K562 (cell line): ENCODE measurements at regions not wholly inside any gene's neighbourhood (a gene's known extent, or its start where the extent isn't known, plus 50 kb on each side); places are given as distances from the start of the nearest gene placed in this dataset.
A peak's percentile ranks its signal among the peaks of the same experiment; 100 is the strongest.

Source experiments
- FOXJ2 ChIP-seq: fragments of 200-800 bp; sonication (Bioruptor generic); IDR thresholded peaks from 2 replicates; pipeline ENCODE4 v1.6.1; 2016; ENCODE audit warnings: missing genetic modification characterization, missing compliant biosample characterization
- L3MBTL2 ChIP-seq: fragments of 450-650 bp; IDR thresholded peaks from 2 replicates; pipeline ENCODE4 v1.6.1; 2016; ENCODE audit warnings: mild to moderate bottlenecking, moderate library complexity
- MTA1 ChIP-seq: fragments of 450-650 bp; IDR thresholded peaks from 2 replicates; pipeline ENCODE4 v1.6.1; 2017; ENCODE audit warnings: borderline replicate concordance
- PTRF ChIP-seq: fragments of 450-650 bp; IDR thresholded peaks from 2 replicates; pipeline ENCODE4 v1.6.1; 2016; ENCODE audit warnings: mild to moderate bottlenecking, missing genetic modification characterization, missing compliant biosample characterization
- SRF ChIP-seq, 2 experiments: fragments of 250-450, 450-650 bp in 1 of 2; sonication (Bioruptor Pico) in 1 of 2; sonication (generic) in 1 of 2; formaldehyde crosslinking; IDR thresholded peaks; 2 replicates each; pipeline versions ENCODE4 v1.5.0 to v1.5.1; 2020 to 2022; ENCODE audit warnings: mild to moderate bottlenecking in 1 of 2, missing genetic modification reagents in 1 of 2
- SRSF7 ChIP-seq: fragments of 200-400 bp; formaldehyde crosslinking; optimal IDR thresholded peaks from 2 replicates; pipeline ENCODE3; 2017; ENCODE audit warnings: mild to moderate bottlenecking, low read depth, low read length
- TRIM28 ChIP-seq: fragments of 450-650 bp; IDR thresholded peaks from 2 replicates; pipeline ENCODE4 v1.6.1; 2017
- ZFX ChIP-seq: sonication (generic); formaldehyde crosslinking; IDR thresholded peaks from 2 replicates; pipeline ENCODE4 v1.8.0; 2022; ENCODE audit warnings: mild to moderate bottlenecking, missing genetic modification reagents, moderate library complexity
- ZNF77 ChIP-seq: fragments of 250-450 bp; sonication (Bioruptor Pico); IDR thresholded peaks from 2 replicates; pipeline ENCODE4 v1.5.0; 2020
- TF ChIP-seq, protein P1 (sequence below): sonication (generic); formaldehyde crosslinking; IDR thresholded peaks from 2 replicates; pipeline ENCODE4 v1.8.0; 2023; ENCODE audit warnings: mild to moderate bottlenecking, missing genetic modification reagents
- TF ChIP-seq, protein P2 (sequence below): sonication (generic); formaldehyde crosslinking; IDR thresholded peaks from 2 replicates; pipeline ENCODE4 v1.8.0; 2022; ENCODE audit warnings: missing genetic modification reagents, mild to moderate bottlenecking, borderline replicate concordance

GRCh38 chr21:38088916-38089762, 167.7 kb upstream of the KCNJ15 start (continued):
- TF ChIP-seq ZFX (CRISPR knock-in tag) (no peak), ZNF77 (CRISPR knock-in tag) (no peak), SRF (CRISPR knock-in tag; IDR thresholded peaks at IDR 0.05) (peak in 1 of 2 experiments; percentile 68; a peak in 1 of 4 replicates), FOXJ2 (tag) (no peak), L3MBTL2 (0 out of 2 replicates have a peak, but pooled peaks have one; percentile 30), PTRF (tag) (no peak), TRIM28 (no peak), MTA1 (0 out of 2 replicates have a peak, but pooled peaks have one; percentile 4), SRSF7 (no peak)
- TF ChIP-seq, protein P1, sequence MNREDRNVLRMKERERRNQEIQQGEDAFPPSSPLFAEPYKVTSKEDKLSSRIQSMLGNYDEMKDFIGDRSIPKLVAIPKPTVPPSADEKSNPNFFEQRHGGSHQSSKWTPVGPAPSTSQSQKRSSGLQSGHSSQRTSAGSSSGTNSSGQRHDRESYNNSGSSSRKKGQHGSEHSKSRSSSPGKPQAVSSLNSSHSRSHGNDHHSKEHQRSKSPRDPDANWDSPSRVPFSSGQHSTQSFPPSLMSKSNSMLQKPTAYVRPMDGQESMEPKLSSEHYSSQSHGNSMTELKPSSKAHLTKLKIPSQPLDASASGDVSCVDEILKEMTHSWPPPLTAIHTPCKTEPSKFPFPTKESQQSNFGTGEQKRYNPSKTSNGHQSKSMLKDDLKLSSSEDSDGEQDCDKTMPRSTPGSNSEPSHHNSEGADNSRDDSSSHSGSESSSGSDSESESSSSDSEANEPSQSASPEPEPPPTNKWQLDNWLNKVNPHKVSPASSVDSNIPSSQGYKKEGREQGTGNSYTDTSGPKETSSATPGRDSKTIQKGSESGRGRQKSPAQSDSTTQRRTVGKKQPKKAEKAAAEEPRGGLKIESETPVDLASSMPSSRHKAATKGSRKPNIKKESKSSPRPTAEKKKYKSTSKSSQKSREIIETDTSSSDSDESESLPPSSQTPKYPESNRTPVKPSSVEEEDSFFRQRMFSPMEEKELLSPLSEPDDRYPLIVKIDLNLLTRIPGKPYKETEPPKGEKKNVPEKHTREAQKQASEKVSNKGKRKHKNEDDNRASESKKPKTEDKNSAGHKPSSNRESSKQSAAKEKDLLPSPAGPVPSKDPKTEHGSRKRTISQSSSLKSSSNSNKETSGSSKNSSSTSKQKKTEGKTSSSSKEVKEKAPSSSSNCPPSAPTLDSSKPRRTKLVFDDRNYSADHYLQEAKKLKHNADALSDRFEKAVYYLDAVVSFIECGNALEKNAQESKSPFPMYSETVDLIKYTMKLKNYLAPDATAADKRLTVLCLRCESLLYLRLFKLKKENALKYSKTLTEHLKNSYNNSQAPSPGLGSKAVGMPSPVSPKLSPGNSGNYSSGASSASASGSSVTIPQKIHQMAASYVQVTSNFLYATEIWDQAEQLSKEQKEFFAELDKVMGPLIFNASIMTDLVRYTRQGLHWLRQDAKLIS (CRISPR knock-in tag), result no peak
- TF ChIP-seq, protein P2, sequence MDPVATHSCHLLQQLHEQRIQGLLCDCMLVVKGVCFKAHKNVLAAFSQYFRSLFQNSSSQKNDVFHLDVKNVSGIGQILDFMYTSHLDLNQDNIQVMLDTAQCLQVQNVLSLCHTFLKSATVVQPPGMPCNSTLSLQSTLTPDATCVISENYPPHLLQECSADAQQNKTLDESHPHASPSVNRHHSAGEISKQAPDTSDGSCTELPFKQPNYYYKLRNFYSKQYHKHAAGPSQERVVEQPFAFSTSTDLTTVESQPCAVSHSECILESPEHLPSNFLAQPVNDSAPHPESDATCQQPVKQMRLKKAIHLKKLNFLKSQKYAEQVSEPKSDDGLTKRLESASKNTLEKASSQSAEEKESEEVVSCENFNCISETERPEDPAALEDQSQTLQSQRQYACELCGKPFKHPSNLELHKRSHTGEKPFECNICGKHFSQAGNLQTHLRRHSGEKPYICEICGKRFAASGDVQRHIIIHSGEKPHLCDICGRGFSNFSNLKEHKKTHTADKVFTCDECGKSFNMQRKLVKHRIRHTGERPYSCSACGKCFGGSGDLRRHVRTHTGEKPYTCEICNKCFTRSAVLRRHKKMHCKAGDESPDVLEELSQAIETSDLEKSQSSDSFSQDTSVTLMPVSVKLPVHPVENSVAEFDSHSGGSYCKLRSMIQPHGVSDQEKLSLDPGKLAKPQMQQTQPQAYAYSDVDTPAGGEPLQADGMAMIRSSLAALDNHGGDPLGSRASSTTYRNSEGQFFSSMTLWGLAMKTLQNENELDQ (CRISPR knock-in tag), result no peak
